ENCODE measurements at regions not wholly inside any gene's neighbourhood (a gene's known extent, or its start where the extent isn't known, plus 50 kb on each side); places are given as distances from the start of the nearest gene placed in this dataset.

DNA sequence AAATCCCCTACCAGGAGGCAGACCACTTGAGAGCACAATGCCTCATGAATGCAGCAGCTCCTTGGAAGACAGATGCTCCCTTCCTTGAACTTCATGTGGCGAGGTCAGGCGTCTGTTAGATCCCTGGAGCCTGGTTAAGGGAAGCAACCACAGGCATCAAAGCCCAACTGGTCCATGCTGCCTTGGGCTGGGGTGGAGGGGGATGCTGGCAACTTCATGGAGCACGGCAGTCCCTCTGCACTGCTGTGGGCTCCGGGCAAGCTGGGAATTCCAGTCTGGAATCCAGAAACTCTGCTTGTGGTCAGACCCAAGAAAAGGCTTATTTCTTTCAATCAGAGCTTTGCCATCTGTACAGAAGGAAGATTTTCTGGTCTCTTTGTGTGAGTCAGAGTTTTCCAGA lies 130.4 kb downstream of the PFKFB3 start:
- H3K27ac Mint-ChIP-seq, result no peak overlapping the region
- H3K36me3 Mint-ChIP-seq, result peaks cover 18% of the 10 kb centered on the region
- peaks cover 4% of the 10 kb centered on the region for H3K9me3 Mint-ChIP-seq
- H3K4me1 Mint-ChIP-seq, result peaks cover 8% of the 10 kb centered on the region
- DNase-seq (ENCODE audit: low spot score in 2 of 2) (no peak), ATAC-seq (no peak)
- H3K4me3 Mint-ChIP-seq, result no peak overlapping the region

- Mint-ChIP-seq H3K4me3 (no peak overlapping the region), H3K36me3 (peaks cover 18% of the 10 kb centered on the region), H3K27ac (no peak overlapping the region), H3K4me1 (peaks cover 8% of the 10 kb centered on the region), H3K9me3 (peaks cover 4% of the 10 kb centered on the region)
- DNase-seq (ENCODE audit: low spot score in 2 of 2), result no peak
- ATAC-seq, result no peak
Measured at GRCh38 chr10:6333973-6334372, 131.2 kb downstream of the PFKFB3 start.

GRCh38 chr10:6336016-6336415 lies 133.3 kb downstream of the PFKFB3 start:
- H3K9me3 Mint-ChIP-seq, result peaks cover 4% of the 10 kb centered on the region
- no peak overlapping the region for H3K4me3 Mint-ChIP-seq
- peak in 1 of 2 donors; percentile 26 for DNase-seq (ENCODE audit: low spot score in 2 of 2)
- no peaks in the 10 kb centered on the region for H3K4me1 Mint-ChIP-seq
- H3K27ac Mint-ChIP-seq, result no peak overlapping the region
- no peak for ATAC-seq
- peaks cover 22% of the 10 kb centered on the region for H3K36me3 Mint-ChIP-seq

DNA sequence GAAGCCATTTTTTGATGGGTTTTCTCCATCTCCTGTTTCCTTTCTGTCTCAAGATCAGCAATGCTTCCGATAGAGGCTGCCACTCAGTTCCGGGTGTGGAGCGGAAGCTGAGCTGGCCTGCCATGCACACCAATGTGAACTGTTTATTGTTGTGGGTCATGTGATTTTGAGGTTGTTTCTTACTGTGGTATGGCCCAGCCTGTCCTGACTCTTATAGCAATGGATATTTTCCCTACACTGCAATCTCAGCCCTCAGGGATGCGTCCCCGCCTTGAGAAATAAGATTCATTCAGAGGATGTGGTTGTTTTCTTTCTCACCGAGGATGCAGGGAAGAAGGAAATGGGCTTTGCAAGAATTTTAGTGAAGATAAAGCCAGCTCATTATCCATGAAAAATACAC lies 134.7 kb downstream of the PFKFB3 start:
- Mint-ChIP-seq H3K4me1 (no peaks in the 10 kb centered on the region), H3K27ac (no peak overlapping the region), H3K36me3 (peaks cover 18% of the 10 kb centered on the region), H3K4me3 (no peak overlapping the region), H3K9me3 (peaks cover 4% of the 10 kb centered on the region)
- ATAC-seq (no peak), DNase-seq (ENCODE audit: low spot score in 2 of 2) (peak in 1 of 2 donors; percentile 15)

GRCh38 chr10:6338361-6338760 lies 135.6 kb downstream of the PFKFB3 start:
- H3K27ac Mint-ChIP-seq, result no peak overlapping the region
- H3K4me3 Mint-ChIP-seq, result no peak overlapping the region
- peaks cover 3% of the 10 kb centered on the region for H3K9me3 Mint-ChIP-seq
- H3K4me1 Mint-ChIP-seq, result no peaks in the 10 kb centered on the region
- peaks cover 18% of the 10 kb centered on the region for H3K36me3 Mint-ChIP-seq
- ATAC-seq (no peak), DNase-seq (ENCODE audit: low spot score in 2 of 2) (no peak)

DNA sequence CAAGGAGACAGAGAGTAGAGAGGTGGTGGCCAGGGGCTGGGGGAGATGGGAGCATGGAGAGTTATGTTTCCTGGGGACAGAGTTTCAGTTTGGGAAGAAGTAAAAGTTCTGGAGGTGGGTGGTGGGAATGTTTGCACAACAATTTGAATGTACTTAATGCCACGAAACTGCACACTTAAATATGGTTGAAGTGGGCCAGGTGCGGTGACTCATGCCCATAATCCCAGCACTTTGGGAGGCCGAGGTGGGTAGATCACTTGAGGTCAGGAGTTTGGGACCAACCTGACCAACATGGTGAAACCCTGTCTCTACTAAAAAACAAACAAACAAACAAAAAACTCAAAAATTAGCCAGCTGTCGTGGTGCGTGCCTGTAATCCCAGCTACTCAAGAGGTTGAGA lies 137.2 kb downstream of the PFKFB3 start:
- Mint-ChIP-seq H3K27ac (no peak overlapping the region), H3K36me3 (peaks cover 13% of the 10 kb centered on the region), H3K9me3 (peaks cover 5% of the 10 kb centered on the region), H3K4me3 (no peak overlapping the region), H3K4me1 (no peaks in the 10 kb centered on the region)
- ATAC-seq (no peak), DNase-seq (ENCODE audit: low spot score in 2 of 2) (peak in 1 of 2 donors; percentile 28)

GRCh38 chr10:6342096-6342685 lies 139.5 kb downstream of the PFKFB3 start:
- Mint-ChIP-seq H3K27ac (no peak overlapping the region), H3K4me3 (no peak overlapping the region)
- no peak for ATAC-seq

GRCh38 chr10:6343305-6344010 lies 140.7 kb downstream of the PFKFB3 start:
- DNase-seq (ENCODE audit: low spot score in 2 of 2), result peak in 1 of 2 donors; percentile 43
- peaks cover 23% of the 10 kb centered on the region for H3K36me3 Mint-ChIP-seq
- no peak for ATAC-seq
- peaks cover 33% of the 10 kb centered on the region for H3K4me1 Mint-ChIP-seq
- no peak overlapping the region for H3K27ac Mint-ChIP-seq
- no peak overlapping the region for H3K4me3 Mint-ChIP-seq
- peaks cover 7% of the 10 kb centered on the region for H3K9me3 Mint-ChIP-seq

More at GRCh38 chr10:6342096-6342685, 139.5 kb downstream of the PFKFB3 start:
- Mint-ChIP-seq H3K4me1 (peaks cover 20% of the 10 kb centered on the region), H3K9me3 (peaks cover 7% of the 10 kb centered on the region), H3K36me3 (peaks cover 10% of the 10 kb centered on the region)
- DNase-seq (ENCODE audit: low spot score in 2 of 2), result peak in 1 of 2 donors; percentile 38

GRCh38 chr10:6345404-6345803 lies 142.7 kb downstream of the PFKFB3 start:
- peaks cover 52% of the 10 kb centered on the region for H3K4me1 Mint-ChIP-seq
- H3K4me3 Mint-ChIP-seq, result no peak overlapping the region

GRCh38 chr10:6346631-6347030 lies 143.9 kb downstream of the PFKFB3 start:
- H3K4me1 Mint-ChIP-seq, result peaks cover 59% of the 10 kb centered on the region
- no peak for ATAC-seq

More at GRCh38 chr10:6345404-6345803, 142.7 kb downstream of the PFKFB3 start:
- peaks cover 7% of the 10 kb centered on the region for H3K9me3 Mint-ChIP-seq
- H3K27ac Mint-ChIP-seq, result no peak overlapping the region
- DNase-seq (ENCODE audit: low spot score in 2 of 2), result no peak
- H3K36me3 Mint-ChIP-seq, result peaks cover 27% of the 10 kb centered on the region
- ATAC-seq, result no peak

GRCh38 chr10:6347391-6347951 lies 144.7 kb downstream of the PFKFB3 start:
- H3K27ac Mint-ChIP-seq, result peak overlapping the region; percentile 91
- H3K4me1 Mint-ChIP-seq, result peaks cover 61% of the 10 kb centered on the region
- DNase-seq (ENCODE audit: low spot score in 2 of 2), result peak; percentile 47 to 79
- peak overlapping the region; percentile 74 for H3K4me3 Mint-ChIP-seq
- peaks cover 7% of the 10 kb centered on the region for H3K9me3 Mint-ChIP-seq
- ATAC-seq, result peak; percentile 65
- H3K36me3 Mint-ChIP-seq, result peaks cover 33% of the 10 kb centered on the region

More at GRCh38 chr10:6346631-6347030, 143.9 kb downstream of the PFKFB3 start:
- Mint-ChIP-seq H3K36me3 (peaks cover 29% of the 10 kb centered on the region), H3K4me3 (peak overlapping the region; percentile 74), H3K27ac (peak overlapping the region; percentile 91), H3K9me3 (peaks cover 7% of the 10 kb centered on the region)
- no peak for DNase-seq (ENCODE audit: low spot score in 2 of 2)

DNA sequence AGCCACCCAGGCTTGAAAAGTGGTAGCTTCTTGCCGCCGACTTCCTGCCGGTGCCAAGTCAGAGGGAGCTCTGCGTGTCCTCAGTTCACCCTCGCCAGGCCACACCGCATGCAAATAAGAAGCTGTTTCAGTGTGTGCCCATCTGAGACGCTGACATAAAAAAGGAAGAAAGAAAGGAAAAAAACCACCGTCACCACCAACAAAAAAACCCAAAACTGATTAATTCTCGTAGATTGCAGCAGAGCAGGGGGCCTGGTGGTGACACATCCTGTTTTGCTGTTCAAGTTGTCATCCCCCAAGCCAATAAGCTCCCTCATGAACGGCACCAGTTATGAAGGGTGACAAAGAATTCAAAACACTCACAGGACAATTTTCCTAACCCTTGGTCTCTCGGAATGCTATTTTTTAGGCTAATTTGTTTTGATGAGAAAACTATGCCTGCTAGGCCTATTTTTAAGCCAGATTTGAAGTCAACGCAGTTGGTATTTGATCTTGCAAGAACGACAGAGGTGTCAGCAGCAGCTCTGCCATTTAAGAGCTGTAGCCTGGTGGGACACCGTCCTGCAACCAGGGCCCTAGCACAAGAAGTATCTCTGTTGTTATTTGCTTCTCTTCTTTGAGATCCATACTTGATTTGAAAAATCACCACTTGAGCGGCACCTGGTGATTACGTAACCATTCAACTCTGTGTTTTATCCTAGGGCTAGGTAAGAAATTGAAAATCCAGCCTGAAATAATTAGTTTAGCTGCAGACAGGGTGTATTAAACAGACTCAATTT lies 145.6 kb downstream of the PFKFB3 start:
- peak overlapping the region; percentile 74 for H3K4me3 Mint-ChIP-seq
- peaks cover 7% of the 10 kb centered on the region for H3K9me3 Mint-ChIP-seq
- DNase-seq (ENCODE audit: low spot score in 2 of 2) (peak; percentile 53 to 83), ATAC-seq (peak; percentile 97)
- peaks cover 33% of the 10 kb centered on the region for H3K36me3 Mint-ChIP-seq
- peak overlapping the region; percentile 91 for H3K27ac Mint-ChIP-seq
- peaks cover 61% of the 10 kb centered on the region for H3K4me1 Mint-ChIP-seq

- no peak overlapping the region for H3K4me3 Mint-ChIP-seq
- peaks cover 2% of the 10 kb centered on the region for H3K9me3 Mint-ChIP-seq
- H3K4me1 Mint-ChIP-seq, result peaks cover 61% of the 10 kb centered on the region
Measured at GRCh38 chr10:6349846-6350535, 147.3 kb downstream of the PFKFB3 start.

DNA sequence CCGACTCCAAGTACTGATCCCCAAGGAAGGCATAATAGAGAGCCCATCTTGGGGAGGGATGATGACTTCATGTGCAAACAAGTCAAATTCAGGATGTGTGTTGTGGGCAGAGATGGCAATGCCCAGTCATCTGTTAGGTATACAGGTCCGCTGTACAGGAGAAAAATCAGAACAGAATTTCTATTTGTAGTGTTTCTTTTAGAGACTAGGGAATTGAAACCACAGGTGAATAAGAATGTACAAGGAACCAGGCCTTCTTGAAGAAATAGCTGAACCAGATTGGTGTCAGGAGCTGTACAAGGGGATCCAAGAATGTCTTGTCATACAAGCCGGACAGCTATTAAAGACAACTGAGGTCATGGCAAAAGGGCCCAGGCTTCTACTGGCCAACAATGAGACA lies 147.9 kb downstream of the PFKFB3 start:
- Mint-ChIP-seq H3K4me1 (peaks cover 55% of the 10 kb centered on the region), H3K36me3 (peaks cover 33% of the 10 kb centered on the region), H3K4me3 (no peak overlapping the region), H3K27ac (peak overlapping the region; percentile 26), H3K9me3 (peaks cover 2% of the 10 kb centered on the region)
- DNase-seq (ENCODE audit: low spot score in 2 of 2), result peak in 1 of 2 donors; percentile 45
- ATAC-seq, result no peak

More at GRCh38 chr10:6349846-6350535, 147.3 kb downstream of the PFKFB3 start:
- Mint-ChIP-seq H3K27ac (peak overlapping the region; percentile 26), H3K36me3 (peaks cover 33% of the 10 kb centered on the region)
- ATAC-seq (no peak), DNase-seq (ENCODE audit: low spot score in 2 of 2) (peak in 1 of 2 donors; percentile 41)

All from stimulated activated effector memory CD8-positive, alpha-beta T cell treated with anti-CD3 and anti-CD28 coated beads, Interleukin-12 subunit alpha, Interleukin-12 subunit beta, amount 100 ng/mL, for 72 hours (primary cell).